Testis (tissue), 2 donors: ENCODE measurements at regions not wholly inside any gene's neighbourhood (a gene's known extent, or its start where the extent isn't known, plus 50 kb on each side); places are given as distances from the start of the nearest gene placed in this dataset.

Experiments used
- DNase-seq: peaks from one replicate; pipeline ENCODE4 v3.0.0-alpha.2; 2019
- H3K27ac ChIP-seq, 2 donors: fragments of 200-600 bp; sonication (generic); one replicate each; pipeline ENCODE4 v1.5.1; 2019
- H3K27me3 ChIP-seq: fragments of 200-600 bp; sonication (generic); one replicate; pipeline ENCODE4 v1.5.1; 2019
- H3K36me3 ChIP-seq: fragments of 200-600 bp; sonication (generic); one replicate; pipeline ENCODE4 v1.5.1; 2017; ENCODE audit warnings: low read depth; ENCODE audit errors: missing control alignments
- H3K4me1 ChIP-seq: fragments of 200-600 bp; sonication (generic); one replicate; pipeline ENCODE4 v1.5.1; 2019
- H3K4me3 ChIP-seq, 2 donors: fragments of 200-600 bp; sonication (generic); one replicate each; pipeline ENCODE4 v1.5.1; 2017 to 2019
- H3K9me3 ChIP-seq: fragments of 200-600 bp; sonication (generic); one replicate; pipeline ENCODE4 v1.5.1; 2017
- POLR2A ChIP-seq: fragments of 450-650 bp; IDR thresholded peaks from one replicate; pipeline ENCODE4 v1.6.1; 2017; ENCODE audit warnings: antibody characterized with exemption, mild to moderate bottlenecking, moderate library complexity
- WGBS, 2 donors: methylation state at CpG; one replicate each; pipeline ENCODE4 v1.1.5; 2018; 5-methylcytosine and 5-hydroxymethylcytosine counted together
- intact Hi-C: fragments of 100-400 bp; cut with DNase I; formaldehyde crosslinking; loops from one replicate; pipeline ENCODE4 v1.15.1; 2023; ENCODE audit warnings: low total_unique reads
- TF ChIP-seq, protein P1 (sequence below), 3 experiments: fragments of 450-650 bp in 2 of 3; fragments of 200-600 bp in 1 of 3; sonication (generic) in 1 of 3; IDR thresholded peaks; one replicate each; pipeline ENCODE4 v1.5.1; 2016 to 2019; ENCODE audit warnings: antibody characterized with exemption in 3 of 3, mild to moderate bottlenecking in 2 of 3, moderate library complexity in 1 of 3

DNA sequence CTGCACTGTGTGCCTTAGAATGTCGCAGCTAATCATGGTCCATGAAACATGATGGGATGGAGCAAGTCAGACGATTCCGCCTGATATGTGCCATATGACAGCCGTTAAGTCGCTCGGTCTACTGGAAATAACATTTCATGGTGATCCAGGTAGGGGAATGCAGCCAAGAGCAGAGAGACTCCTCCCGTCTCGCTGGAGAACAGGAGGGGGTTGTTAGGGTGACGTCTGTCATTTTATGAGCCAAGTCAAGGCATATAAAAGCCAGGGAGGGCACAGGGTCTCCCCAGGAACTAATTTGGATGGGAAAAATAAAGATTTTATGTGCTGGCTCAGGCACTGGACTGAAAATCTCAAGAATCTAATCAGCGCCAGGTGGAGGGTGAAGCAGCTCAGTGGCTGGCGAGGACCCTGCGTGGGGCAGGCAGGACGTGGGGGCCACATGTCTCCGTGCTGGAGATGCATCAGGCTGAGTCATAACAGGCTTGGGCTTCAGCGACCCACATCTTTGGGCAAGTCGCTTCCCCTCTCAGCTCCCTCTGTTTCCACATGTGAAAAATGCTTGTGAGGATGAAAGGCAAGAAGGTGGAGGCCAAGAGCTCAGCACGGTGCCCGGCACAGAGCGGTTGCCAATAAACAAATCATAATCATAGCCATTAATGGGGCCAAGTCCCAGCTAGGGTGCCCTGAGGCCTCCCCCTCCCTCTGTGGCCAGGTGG lies 234.6 kb downstream of the ANKRD60 start:
- no peak for DNase-seq

DNA sequence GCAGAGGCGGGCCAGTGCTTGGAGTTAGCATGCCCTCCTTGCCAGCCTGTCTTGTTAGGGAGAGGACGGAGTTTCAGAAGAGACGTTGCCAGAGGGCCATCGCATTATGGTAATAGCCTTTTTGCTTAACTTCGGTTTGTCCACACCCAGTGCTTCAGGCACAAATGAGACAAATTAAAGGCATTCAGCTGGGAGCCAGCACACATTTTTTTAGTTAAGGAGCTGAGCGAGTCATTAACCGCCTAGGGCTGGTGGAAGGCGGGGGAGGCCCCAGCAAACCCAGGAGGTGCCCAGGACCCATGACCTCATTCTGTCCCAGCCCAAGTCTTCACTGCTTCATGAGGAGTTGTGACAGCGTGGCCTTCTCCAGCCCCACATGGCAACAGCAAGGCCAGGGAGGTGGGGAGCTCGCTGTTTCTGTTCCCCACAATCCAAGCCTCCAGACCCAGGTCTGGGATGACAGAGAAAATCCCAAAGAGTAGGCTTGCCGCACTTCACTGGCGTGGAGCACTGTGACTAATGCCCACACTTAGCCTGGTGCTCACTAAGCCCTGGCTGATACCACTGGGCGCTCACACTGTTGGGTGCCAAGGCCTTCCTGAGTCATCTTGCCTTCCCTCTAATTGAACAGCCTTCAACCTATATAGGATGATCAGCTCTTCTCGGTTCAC lies 237.1 kb downstream of the ANKRD60 start:
- H3K9me3 ChIP-seq = no peaks in the 10 kb centered on the region
- H3K4me3 ChIP-seq = no peak overlapping the region
- no peaks in the 10 kb centered on the region for H3K36me3 ChIP-seq
- DNase-seq = no peak
- H3K4me1 ChIP-seq = peaks cover 5% of the 10 kb centered on the region
- intact Hi-C loops = no loop called here
- H3K27me3 ChIP-seq = no peaks in the 10 kb centered on the region
- no peak overlapping the region for H3K27ac ChIP-seq
- TF ChIP-seq, protein P1, sequence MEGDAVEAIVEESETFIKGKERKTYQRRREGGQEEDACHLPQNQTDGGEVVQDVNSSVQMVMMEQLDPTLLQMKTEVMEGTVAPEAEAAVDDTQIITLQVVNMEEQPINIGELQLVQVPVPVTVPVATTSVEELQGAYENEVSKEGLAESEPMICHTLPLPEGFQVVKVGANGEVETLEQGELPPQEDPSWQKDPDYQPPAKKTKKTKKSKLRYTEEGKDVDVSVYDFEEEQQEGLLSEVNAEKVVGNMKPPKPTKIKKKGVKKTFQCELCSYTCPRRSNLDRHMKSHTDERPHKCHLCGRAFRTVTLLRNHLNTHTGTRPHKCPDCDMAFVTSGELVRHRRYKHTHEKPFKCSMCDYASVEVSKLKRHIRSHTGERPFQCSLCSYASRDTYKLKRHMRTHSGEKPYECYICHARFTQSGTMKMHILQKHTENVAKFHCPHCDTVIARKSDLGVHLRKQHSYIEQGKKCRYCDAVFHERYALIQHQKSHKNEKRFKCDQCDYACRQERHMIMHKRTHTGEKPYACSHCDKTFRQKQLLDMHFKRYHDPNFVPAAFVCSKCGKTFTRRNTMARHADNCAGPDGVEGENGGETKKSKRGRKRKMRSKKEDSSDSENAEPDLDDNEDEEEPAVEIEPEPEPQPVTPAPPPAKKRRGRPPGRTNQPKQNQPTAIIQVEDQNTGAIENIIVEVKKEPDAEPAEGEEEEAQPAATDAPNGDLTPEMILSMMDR (IDR thresholded peaks at IDR 0.05) = no peak
- TF ChIP-seq POLR2A = no peak
- 85 to 94% methylated on average over 10 to 14 of the region's 14 CpGs for WGBS, 2 donors

More for the DNA sequence above, 234.6 kb downstream of the ANKRD60 start:
- 84 to 91% methylated on average over 19 of the region's 19 CpGs for WGBS, 2 donors
- Histone ChIP-seq H3K4me3 (no peak overlapping the region), H3K4me1 (peaks cover 5% of the 10 kb centered on the region), H3K36me3 (no peaks in the 10 kb centered on the region), H3K27me3 (no peaks in the 10 kb centered on the region), H3K9me3 (no peaks in the 10 kb centered on the region), H3K27ac (no peak overlapping the region)
- TF ChIP-seq POLR2A = no peak
- TF ChIP-seq, protein P1 (IDR thresholded peaks at IDR 0.05) = no peak
- intact Hi-C loops = no loop called here

DNA sequence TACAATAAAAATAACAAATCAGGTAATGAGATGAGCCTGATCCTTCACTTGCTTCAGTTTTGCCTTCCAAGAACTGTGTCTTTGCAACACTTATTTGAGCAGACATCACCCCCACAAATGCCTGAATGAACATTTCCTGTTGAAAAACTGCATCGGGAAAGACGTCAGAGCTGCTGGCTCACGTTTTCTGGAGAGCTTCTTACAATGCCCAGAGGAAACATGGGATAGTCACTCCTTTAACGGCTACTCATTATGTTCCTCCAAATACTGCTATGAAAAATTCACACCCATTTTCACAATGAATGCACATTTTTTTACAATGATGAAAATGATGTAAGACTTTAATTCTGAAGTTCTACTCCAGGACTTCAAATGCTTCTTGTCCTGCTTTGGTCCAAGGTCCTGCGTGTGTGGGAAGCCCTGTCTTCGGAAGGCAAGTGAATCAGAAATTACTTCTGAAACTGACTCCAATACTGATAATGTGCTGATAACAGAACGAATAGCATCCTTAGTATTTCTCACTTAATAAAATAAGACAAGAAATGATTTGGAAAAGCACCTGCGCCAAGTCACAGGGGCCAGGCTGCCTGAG lies 238.0 kb downstream of the ANKRD60 start:
- Histone ChIP-seq H3K4me1 (peaks cover 5% of the 10 kb centered on the region), H3K27me3 (no peaks in the 10 kb centered on the region), H3K9me3 (no peaks in the 10 kb centered on the region), H3K27ac (no peak overlapping the region), H3K36me3 (no peaks in the 10 kb centered on the region), H3K4me3 (no peak overlapping the region)
- 39 to 51% methylated on average over 8 of the region's 8 CpGs for WGBS, 2 donors
- TF ChIP-seq POLR2A = no peak
- TF ChIP-seq, protein P1 (IDR thresholded peaks at IDR 0.05) = no peak
- DNase-seq = no peak
- intact Hi-C loops = no loop called here

DNA sequence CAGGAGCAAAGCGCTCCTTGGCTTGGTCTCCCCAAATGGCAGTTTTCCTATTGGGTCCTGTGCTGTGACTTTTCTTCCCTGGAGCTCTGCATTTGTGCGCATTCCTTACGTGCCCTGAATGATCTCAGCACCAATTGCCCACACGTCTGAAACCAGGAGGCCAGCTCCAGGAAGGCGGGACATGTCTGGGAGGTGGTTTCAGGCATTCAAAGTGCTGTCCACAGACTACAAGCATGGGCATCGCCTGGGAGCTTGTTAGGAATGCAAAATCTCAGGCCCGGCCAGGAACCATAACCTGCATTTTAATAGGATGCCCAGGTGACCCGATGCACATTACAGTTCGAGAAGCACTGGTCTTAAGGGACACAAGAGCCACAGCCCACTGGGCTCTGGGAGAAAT lies 239.6 kb downstream of the ANKRD60 start:
- no peak overlapping the region for H3K4me3 ChIP-seq
- H3K27ac ChIP-seq = no peak overlapping the region
- no peaks in the 10 kb centered on the region for H3K9me3 ChIP-seq
- WGBS, 2 donors = 84 to 98% methylated on average over 7 to 9 of the region's 9 CpGs
- intact Hi-C loops = no loop called here
- no peak for DNase-seq
- TF ChIP-seq POLR2A = no peak
- TF ChIP-seq, protein P1 (IDR thresholded peaks at IDR 0.05) = no peak
- H3K27me3 ChIP-seq = no peaks in the 10 kb centered on the region
- H3K36me3 ChIP-seq = no peaks in the 10 kb centered on the region
- H3K4me1 ChIP-seq = peaks cover 5% of the 10 kb centered on the region
